ENCODE measurements at regions not wholly inside any gene's neighbourhood (a gene's known extent, or its start where the extent isn't known, plus 50 kb on each side); places are given as distances from the start of the nearest gene placed in this dataset.

- no peak for TF ChIP-seq GATA3 (IDR thresholded peaks at IDR 0.05; ENCODE audit: low read depth, low read length)
- no peak for TF ChIP-seq GATA2 (IDR thresholded peaks at IDR 0.05; ENCODE audit: low read depth, low read length)
Observed at GRCh38 chr5:170164921-170165320, 59.2 kb downstream of the FOXI1 start.
